NCI-H2171 treated with DMSO at 0.1 percent for 48 hours (cell line): ENCODE measurements at regions not wholly inside any gene's neighbourhood (a gene's known extent, or its start where the extent isn't known, plus 50 kb on each side); places are given as distances from the start of the nearest gene placed in this dataset.

Experiments used
- DNase-seq: peaks from one replicate; lab custom pipeline; 2025; lab: John Stamatoyannopoulos, UW

- no peak for DNase-seq
Observed at GRCh38 chr18:10388373-10388772, 66.1 kb upstream of the APCDD1 start.

- no peak for DNase-seq
Observed at GRCh38 chr18:10391506-10391905, 62.9 kb upstream of the APCDD1 start.

GRCh38 chr18:10397004-10397403 is 57.4 kb upstream of the APCDD1 start:
- no peak for DNase-seq

DNA sequence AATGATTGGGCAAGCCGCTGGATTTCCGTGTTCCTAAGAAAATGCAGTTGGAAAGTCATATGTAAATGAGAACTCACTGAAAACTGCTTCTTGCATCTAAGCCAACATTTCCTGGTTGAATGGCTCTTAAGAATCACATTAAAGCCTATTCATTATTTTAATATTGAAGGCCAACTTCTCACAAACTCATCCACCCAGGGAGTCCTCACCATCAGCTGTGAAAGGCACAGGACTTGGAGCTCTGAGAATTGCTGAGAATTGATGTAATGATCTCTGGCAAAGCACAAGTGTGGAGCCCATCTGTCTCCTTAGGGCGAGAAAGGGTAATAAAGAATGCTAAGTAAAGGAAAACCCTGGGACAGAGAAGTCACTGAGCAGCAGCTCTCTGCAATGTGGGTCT is 55.9 kb upstream of the APCDD1 start:
- DNase-seq: peak; percentile 68

GRCh38 chr18:10399465-10399864 is 55.0 kb upstream of the APCDD1 start:
- DNase-seq: no peak

GRCh38 chr18:10400534-10401307 is 53.7 kb upstream of the APCDD1 start:
- DNase-seq: no peak

- no peak for DNase-seq
Observed at GRCh38 chr18:10401521-10401920, 52.9 kb upstream of the APCDD1 start.

DNA sequence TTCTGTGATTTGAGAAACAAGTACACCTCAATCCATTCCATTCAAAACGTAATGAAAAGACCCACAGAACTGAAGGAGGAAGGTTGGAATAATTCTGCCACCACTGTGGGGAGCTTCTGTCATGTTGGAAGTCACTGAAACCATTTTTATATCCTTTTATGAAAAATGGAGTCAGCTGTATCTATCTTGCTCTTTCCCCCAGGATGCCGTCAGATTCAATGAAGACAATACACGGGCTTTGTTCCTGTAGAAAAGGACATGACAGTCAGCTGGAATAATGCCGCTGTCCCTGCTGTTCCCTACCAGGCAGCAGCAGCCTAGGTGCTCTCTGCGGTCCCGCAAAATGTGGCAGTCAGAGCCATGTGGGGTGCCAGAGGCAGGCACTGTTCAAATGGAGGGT is 52.5 kb upstream of the APCDD1 start:
- no peak for DNase-seq

- DNase-seq: no peak
Observed at GRCh38 chr18:10402871-10403559, 51.4 kb upstream of the APCDD1 start.

- no peak for DNase-seq
Observed at GRCh38 chr18:10403708-10404107, 50.7 kb upstream of the APCDD1 start.

GRCh38 chr18:10404168-10404567 is 50.3 kb upstream of the APCDD1 start:
- DNase-seq: no peak
